HFF-Myc (cell line): ENCODE measurements at regions not wholly inside any gene's neighbourhood (a gene's known extent, or its start where the extent isn't known, plus 50 kb on each side); places are given as distances from the start of the nearest gene placed in this dataset.

Experiments used
- DNase-seq: peaks from one replicate; pipeline ENCODE4 v3.0.0-alpha.2; 2011; ENCODE audit warnings: low read depth; ENCODE audit errors: extremely low read depth
- H3K4me3 ChIP-seq: replicated peaks from 2 replicates; pipeline ENCODE4 v1.5.1; 2011; ENCODE audit warnings: low read depth, mild to moderate bottlenecking, control low read depth, low read length
- TF ChIP-seq, protein P1 (sequence below): IDR thresholded peaks from 2 replicates; pipeline ENCODE4 v1.5.1; 2012; ENCODE audit warnings: mild to moderate bottlenecking, low read depth, low read length, control low read depth; ENCODE audit errors: missing control alignments

GRCh38 chr4:85393201-85393600 lies 81.7 kb upstream of the ARHGAP24 start:
- TF ChIP-seq, protein P1, sequence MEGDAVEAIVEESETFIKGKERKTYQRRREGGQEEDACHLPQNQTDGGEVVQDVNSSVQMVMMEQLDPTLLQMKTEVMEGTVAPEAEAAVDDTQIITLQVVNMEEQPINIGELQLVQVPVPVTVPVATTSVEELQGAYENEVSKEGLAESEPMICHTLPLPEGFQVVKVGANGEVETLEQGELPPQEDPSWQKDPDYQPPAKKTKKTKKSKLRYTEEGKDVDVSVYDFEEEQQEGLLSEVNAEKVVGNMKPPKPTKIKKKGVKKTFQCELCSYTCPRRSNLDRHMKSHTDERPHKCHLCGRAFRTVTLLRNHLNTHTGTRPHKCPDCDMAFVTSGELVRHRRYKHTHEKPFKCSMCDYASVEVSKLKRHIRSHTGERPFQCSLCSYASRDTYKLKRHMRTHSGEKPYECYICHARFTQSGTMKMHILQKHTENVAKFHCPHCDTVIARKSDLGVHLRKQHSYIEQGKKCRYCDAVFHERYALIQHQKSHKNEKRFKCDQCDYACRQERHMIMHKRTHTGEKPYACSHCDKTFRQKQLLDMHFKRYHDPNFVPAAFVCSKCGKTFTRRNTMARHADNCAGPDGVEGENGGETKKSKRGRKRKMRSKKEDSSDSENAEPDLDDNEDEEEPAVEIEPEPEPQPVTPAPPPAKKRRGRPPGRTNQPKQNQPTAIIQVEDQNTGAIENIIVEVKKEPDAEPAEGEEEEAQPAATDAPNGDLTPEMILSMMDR: no peak
- no peak overlapping the region for H3K4me3 ChIP-seq
- DNase-seq: no peak

DNA sequence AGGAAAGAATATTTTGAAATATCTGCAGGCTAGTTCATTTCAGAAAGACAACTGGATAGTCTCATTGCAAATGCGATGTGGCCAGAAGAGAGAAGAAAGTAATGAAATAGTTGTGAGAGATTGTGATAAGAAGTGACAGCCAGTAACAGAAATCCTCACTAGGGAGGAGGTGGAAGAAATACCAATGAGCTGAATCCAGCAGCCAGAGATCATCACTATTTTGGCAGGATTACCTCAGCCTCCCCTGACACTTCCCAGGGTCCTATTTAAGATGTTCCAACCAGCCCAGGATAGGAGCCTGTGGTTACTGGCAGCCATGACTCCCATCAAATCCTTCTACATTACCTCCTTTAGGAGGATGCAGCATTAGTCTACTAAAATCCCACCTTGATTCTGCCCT lies 76.7 kb upstream of the ARHGAP24 start:
- TF ChIP-seq, protein P1: no peak
- H3K4me3 ChIP-seq: no peak overlapping the region
- DNase-seq: no peak

DNA sequence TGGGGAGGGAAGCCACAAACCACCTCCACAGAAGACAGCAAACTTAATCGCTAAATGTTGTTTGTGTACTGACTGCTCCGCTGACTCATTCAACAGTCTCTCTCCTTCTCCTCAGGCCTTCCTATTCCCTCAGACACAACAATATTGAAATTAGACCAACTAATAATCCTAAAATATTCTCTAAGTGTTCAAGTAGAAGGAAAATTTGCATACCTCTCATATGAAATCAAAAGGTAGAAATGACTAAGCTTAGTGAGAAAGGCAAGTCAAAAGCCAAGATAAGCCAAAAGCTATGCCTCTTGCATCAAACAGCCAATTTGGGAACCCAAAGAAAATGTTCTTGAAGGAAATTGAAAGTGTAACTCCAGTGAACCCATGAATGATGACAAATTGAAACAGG lies 75.7 kb upstream of the ARHGAP24 start:
- TF ChIP-seq, protein P1: no peak
- H3K4me3 ChIP-seq: no peak overlapping the region
- no peak for DNase-seq

DNA sequence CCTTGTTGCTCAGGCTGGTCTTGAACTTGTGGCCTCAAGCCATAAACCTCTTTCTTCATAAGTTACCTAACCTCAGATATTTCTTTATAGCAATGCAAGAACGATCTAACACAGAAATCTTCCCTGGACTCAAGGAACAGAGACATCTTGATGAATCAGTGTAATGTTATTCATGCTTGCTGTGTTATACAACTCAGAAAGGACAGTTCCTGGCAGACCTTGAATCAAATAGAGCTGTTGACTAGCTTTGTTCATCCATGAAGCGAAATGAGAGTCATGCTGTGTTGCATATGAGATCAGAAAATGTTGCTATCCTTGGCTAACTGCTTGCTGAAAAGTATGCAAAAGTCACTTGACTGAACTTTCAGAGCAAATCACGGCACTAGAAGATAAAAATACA lies 72.6 kb upstream of the ARHGAP24 start:
- DNase-seq: no peak
- H3K4me3 ChIP-seq: no peak overlapping the region
- TF ChIP-seq, protein P1: no peak

DNA sequence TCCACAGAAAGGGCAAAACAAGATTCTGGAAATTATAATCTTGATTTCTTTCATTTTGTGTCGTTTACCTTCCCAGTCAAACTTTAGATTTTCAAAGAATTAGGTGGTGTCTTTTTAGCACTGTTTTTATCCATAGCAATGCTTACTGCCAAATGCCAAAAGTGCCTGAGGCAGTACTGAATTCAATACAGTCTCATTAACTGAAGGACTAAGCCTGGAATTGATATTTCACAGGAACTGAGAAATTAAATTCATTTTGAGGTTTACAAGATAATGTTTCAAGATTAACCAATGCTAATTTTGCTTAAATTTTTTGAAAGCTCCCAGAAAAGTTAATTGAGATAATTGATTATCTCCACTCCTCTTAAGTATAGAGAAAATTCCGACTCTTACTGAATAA lies 68.8 kb upstream of the ARHGAP24 start:
- TF ChIP-seq, protein P1: no peak
- no peak for DNase-seq
- no peak overlapping the region for H3K4me3 ChIP-seq

GRCh38 chr4:85407546-85407945 lies 67.4 kb upstream of the ARHGAP24 start:
- no peak for DNase-seq
- H3K4me3 ChIP-seq: no peak overlapping the region
- TF ChIP-seq, protein P1: no peak

DNA sequence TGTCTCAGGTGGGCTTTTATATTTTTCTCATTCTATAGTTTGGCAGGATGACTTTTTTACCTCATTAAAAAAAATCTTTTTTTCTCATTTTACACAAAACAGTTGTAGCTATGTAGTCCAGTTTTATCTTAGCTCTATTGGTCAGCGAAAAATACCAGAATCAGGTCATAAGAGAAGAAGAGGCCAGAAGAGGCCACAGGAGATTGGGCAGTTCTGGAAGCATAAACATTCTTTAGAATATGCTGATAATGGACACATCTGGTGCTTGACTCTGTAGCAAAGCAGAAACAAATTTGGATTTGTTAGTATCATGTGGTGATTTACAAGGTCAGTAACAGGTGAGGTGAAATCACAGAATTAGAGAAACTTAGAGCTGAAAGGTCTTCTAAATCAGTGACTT lies 66.6 kb upstream of the ARHGAP24 start:
- no peak for DNase-seq
- H3K4me3 ChIP-seq: no peak overlapping the region
- TF ChIP-seq, protein P1: no peak
